HepG2 (cell line): ENCODE measurements at regions not wholly inside any gene's neighbourhood (a gene's known extent, or its start where the extent isn't known, plus 50 kb on each side); places are given as distances from the start of the nearest gene placed in this dataset.

Experiments used
- ATAC-seq: fragments of 200-7000 bp; cut with Tn5 transposase; 3 replicates; pipeline ENCODE4 v1.9.1; 2020; ENCODE audit warnings: mild to moderate bottlenecking, moderate library complexity
- BruUV-seq: library from RNA; stranded (reverse); fragments of 400-500 nt; replicated peaks from 2 replicates; lab custom pipeline; 2021; lab: Mats Ljungman, UMichigan
- CTCF ChIA-PET: fragments of 300-600 bp; formaldehyde crosslinking; extraction: SDS; loops from one replicate; lab custom pipeline; 2021; ENCODE audit warnings: low total read pairs, inconsistent platforms, low intra/inter-chr PET ratio; lab: Yijun Ruan, JAX
- POLR2A ChIA-PET: fragments of 350-600 bp; sonication (Branson Sonifier 250); formaldehyde crosslinking; loops from one replicate; lab custom pipeline; 2020; ENCODE audit warnings: antibody characterized with exemption, inconsistent platforms; lab: Yijun Ruan, JAX
- DNase-seq: peaks from one replicate; pipeline ENCODE4 v3.0.0-alpha.2; 2015; ENCODE audit warnings: low spot score
- FAIRE-seq: peaks from 3 replicates; lab custom pipeline; 2011; peaks lifted over from hg19 to GRCh38; lab: Jason Lieb, UNC
- H2AFZ ChIP-seq: one replicate; pipeline ENCODE4 v1.6.1; 2011; ENCODE audit warnings: low read length, inconsistent platforms
- H3K27ac ChIP-seq: fragments of 300-600 bp; 3 replicates; pipeline ENCODE4 v1.8.0; 2011; ENCODE audit warnings: mixed run types, mild to moderate bottlenecking, mixed read lengths, low read length, inconsistent platforms; ENCODE audit not compliant: insufficient read depth; ENCODE audit errors: extremely low read length
- H3K27me3 ChIP-seq, 2 experiments: fragments of 200-600 bp in 1 of 2; 2 replicates in 1 of 2; 3 replicates in 1 of 2; pipeline versions ENCODE4 v1.6.0 to v1.8.0; 2011; ENCODE audit warnings: low read length in 2 of 2, mild to moderate bottlenecking in 2 of 2, moderate library complexity in 2 of 2, inconsistent platforms in 1 of 2; ENCODE audit not compliant: insufficient read depth in 2 of 2, control insufficient read depth in 1 of 2
- H3K36me3 ChIP-seq, 2 experiments: fragments of 200-600 bp in 1 of 2; replicated peaks in 1 of 2; 2 replicates in 1 of 2; 3 replicates in 1 of 2; pipeline versions ENCODE4 v1.5.1 to v1.8.0; 2011; ENCODE audit warnings: low read length in 2 of 2, inconsistent platforms in 1 of 2; ENCODE audit not compliant: insufficient read depth in 2 of 2, control insufficient read depth in 1 of 2
- H3K4me1 ChIP-seq: 2 replicates; pipeline ENCODE4 v1.5.1; 2012; ENCODE audit warnings: low read length, inconsistent platforms; ENCODE audit not compliant: insufficient read depth
- H3K4me2 ChIP-seq: 2 replicates; pipeline ENCODE4 v1.6.0; 2011; ENCODE audit warnings: low read depth, low read length, inconsistent platforms
- H3K4me3 ChIP-seq, 3 experiments: fragments of 200-600 bp in 1 of 3; sonication (generic), shearing (Covaris generic) in 1 of 3; replicated peaks in 1 of 3; 2 replicates each; pipeline ENCODE4 v1.5.1; 2011 to 2016; ENCODE audit warnings: low read length in 3 of 3, inconsistent platforms in 2 of 3, low read depth in 2 of 3, mild to moderate bottlenecking in 2 of 3, control low read depth in 1 of 3, mixed read lengths in 1 of 3; ENCODE audit not compliant: insufficient read depth in 1 of 3
- H3K79me2 ChIP-seq: one replicate; pipeline ENCODE4 v1.6.1; 2011; ENCODE audit warnings: low read length, inconsistent platforms; ENCODE audit not compliant: insufficient read depth
- H3K9ac ChIP-seq: 2 replicates; pipeline ENCODE4 v1.6.0; 2011; ENCODE audit warnings: mild to moderate bottlenecking, low read depth, low read length, inconsistent platforms; ENCODE audit not compliant: insufficient read depth
- H3K9me3 ChIP-seq: 2 replicates; pipeline ENCODE4 v1.5.1; 2012; ENCODE audit warnings: mild to moderate bottlenecking, low read length
- H4K20me1 ChIP-seq: 2 replicates; pipeline ENCODE4 v1.6.0; 2011; ENCODE audit warnings: inconsistent platforms, mild to moderate bottlenecking, low read length, moderate library complexity; ENCODE audit not compliant: insufficient read depth
- HNRNPL ChIP-seq: fragments of 200-400 bp; formaldehyde crosslinking; IDR thresholded peaks from 2 replicates; pipeline ENCODE4 v1.6.1; 2017; ENCODE audit warnings: mild to moderate bottlenecking, low read depth, low read length
- ONECUT2 ChIP-seq: sonication (generic); formaldehyde crosslinking; IDR thresholded peaks from 2 replicates; pipeline ENCODE4 v1.4.0; 2020; ENCODE audit warnings: missing genetic modification reagents
- RFX1 ChIP-seq: fragments of 450-650 bp; IDR thresholded peaks from 2 replicates; pipeline ENCODE4 v1.6.1; 2017
- SCMH1 ChIP-seq: sonication (generic); formaldehyde crosslinking; IDR thresholded peaks from 2 replicates; pipeline ENCODE4 v1.9.0; 2021; ENCODE audit warnings: missing genetic modification reagents, mild to moderate bottlenecking, borderline replicate concordance
- SP5 ChIP-seq: IDR thresholded peaks from 2 replicates; pipeline ENCODE4 v1.6.1; 2016; ENCODE audit warnings: low read depth, borderline replicate concordance
- TEAD3 ChIP-seq: optimal IDR thresholded peaks from 2 replicates; pipeline ENCODE3; 2016; ENCODE audit warnings: borderline replicate concordance
- ZNF720 ChIP-seq: sonication (generic); formaldehyde crosslinking; IDR thresholded peaks from 2 replicates; pipeline ENCODE4 v1.4.0; 2020; ENCODE audit warnings: missing genetic modification reagents
- ZNF775 ChIP-seq: sonication (generic); formaldehyde crosslinking; IDR thresholded peaks from 2 replicates; pipeline ENCODE4 v1.4.0; 2020; ENCODE audit warnings: missing genetic modification reagents, mild to moderate bottlenecking, moderate library complexity, borderline replicate concordance
- ZSCAN29 ChIP-seq: sonication (generic); formaldehyde crosslinking; conservative IDR thresholded peaks from 2 replicates; pipeline ENCODE4 v1.4.0; 2020; ENCODE audit warnings: mild to moderate bottlenecking, missing genetic modification reagents
- WGBS: methylation state at CpG from one replicate; pipeline ENCODE4 v1.1.6; 2017; ENCODE audit warnings: low lambda C conversion rate; 5-methylcytosine and 5-hydroxymethylcytosine counted together
- in situ Hi-C: cut with HindIII; loops from 2 replicates; pipeline ENCODE4 v1.10.0; 2017; ENCODE audit warnings: low pct_unique_long_range_greater_than_20kb; ENCODE audit not compliant: extremely low pct_ligation_motif_present
- intact Hi-C: fragments of 100-400 bp; cut with micrococcal nuclease; formaldehyde crosslinking; loops from one replicate; pipeline ENCODE4 v1.10.0; 2022; ENCODE audit not compliant: unreplicated experiment
- TF ChIP-seq, protein P1 (sequence below): conservative IDR thresholded peaks from 2 replicates; pipeline ENCODE4 v1.6.1; 2018; ENCODE audit warnings: missing genetic modification reagents

DNA sequence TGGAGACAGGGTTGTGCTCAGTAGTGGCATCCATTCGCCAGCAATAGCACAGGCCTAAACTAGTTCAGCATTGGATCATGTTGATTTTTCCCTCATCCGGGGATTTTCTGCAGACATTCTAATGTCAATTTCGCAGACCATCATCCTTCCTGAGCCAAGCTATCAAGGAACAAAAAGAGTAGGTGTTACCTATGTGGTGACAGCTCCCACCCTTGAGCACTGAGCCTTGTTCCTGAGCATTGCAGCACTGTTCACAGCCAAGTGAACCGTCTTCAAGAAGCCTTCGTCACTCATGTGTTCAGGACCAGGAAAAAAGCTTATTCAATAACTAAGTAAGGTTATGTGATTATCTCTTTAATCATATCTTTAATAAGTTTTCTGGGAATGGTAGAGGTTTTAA, 576.2 kb downstream of the UQCRFS1 start:
- DNase-seq (no peak), FAIRE-seq (no peak), ATAC-seq (no peak)
- Histone ChIP-seq H3K9ac (no peak overlapping the region), H2AFZ (no peak overlapping the region), H3K4me2 (no peak overlapping the region), H3K79me2 (no peaks in the 10 kb centered on the region), H3K4me1 (no peaks in the 10 kb centered on the region), H3K27ac (no peak overlapping the region), H3K9me3 (peaks cover 95% of the 10 kb centered on the region), H3K36me3 (no peaks in the 10 kb centered on the region), H3K27me3 (no peaks in the 10 kb centered on the region), H3K4me3 (no peak overlapping the region), H4K20me1 (no peaks in the 10 kb centered on the region)
- ChIA-PET CTCF (no interaction called here), POLR2A (no interaction called here)
- in situ Hi-C loops, result no loop called here
- WGBS, result 0% methylated on average over 5 of the region's 5 CpGs
- TF ChIP-seq SCMH1, result no peak
- no peak for TF ChIP-seq ZNF775
- TF ChIP-seq ONECUT2 (CRISPR knock-in tag), result no peak
- TF ChIP-seq, protein P1, sequence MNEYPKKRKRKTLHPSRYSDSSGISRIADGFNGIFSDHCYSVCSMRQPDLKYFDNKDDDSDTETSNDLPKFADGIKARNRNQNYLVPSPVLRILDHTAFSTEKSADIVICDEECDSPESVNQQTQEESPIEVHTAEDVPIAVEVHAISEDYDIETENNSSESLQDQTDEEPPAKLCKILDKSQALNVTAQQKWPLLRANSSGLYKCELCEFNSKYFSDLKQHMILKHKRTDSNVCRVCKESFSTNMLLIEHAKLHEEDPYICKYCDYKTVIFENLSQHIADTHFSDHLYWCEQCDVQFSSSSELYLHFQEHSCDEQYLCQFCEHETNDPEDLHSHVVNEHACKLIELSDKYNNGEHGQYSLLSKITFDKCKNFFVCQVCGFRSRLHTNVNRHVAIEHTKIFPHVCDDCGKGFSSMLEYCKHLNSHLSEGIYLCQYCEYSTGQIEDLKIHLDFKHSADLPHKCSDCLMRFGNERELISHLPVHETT (CRISPR knock-in tag), result no peak
- no peak for TF ChIP-seq SP5 (CRISPR knock-in tag)
- TF ChIP-seq ZNF720, result no peak
- TF ChIP-seq ZSCAN29 (CRISPR knock-in tag), result no peak
- no peak for TF ChIP-seq TEAD3
- intact Hi-C loops, result no loop called here
- no TSS peak for BruUV-seq

DNA sequence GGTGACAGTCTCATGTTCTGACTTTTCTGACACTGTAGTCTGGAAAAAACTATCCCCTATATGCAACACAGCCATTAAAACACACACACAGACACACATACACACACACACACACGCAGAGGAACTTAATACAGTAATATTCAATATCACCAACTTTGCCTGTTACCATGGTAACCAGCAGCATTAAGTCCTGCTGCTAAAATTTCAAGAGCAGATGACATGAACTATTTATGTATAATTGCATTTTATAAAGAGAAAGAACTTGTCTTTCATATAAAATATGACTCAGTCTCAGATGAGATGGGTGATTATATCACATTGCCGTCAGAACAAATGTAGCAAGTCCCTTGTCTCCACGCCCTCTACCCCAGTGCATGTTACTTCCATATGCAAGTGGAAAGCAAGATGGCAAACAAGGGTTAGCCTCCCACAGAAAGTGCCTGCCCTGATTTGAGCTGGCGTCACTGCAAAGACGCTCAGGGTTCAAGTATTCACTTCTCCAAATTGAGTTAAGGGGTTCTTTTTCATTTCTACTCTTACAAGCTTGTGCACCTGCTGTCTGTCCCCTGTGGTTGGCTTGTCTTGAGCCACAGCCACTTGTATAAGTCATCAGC, 576.8 kb downstream of the UQCRFS1 start:
- 3% methylated on average over 5 of the region's 5 CpGs for WGBS
- Histone ChIP-seq H4K20me1 (no peaks in the 10 kb centered on the region), H3K79me2 (no peaks in the 10 kb centered on the region), H2AFZ (no peak overlapping the region), H3K4me2 (no peak overlapping the region), H3K36me3 (no peaks in the 10 kb centered on the region), H3K27me3 (no peaks in the 10 kb centered on the region), H3K4me3 (no peak overlapping the region), H3K9me3 (peaks cover 92% of the 10 kb centered on the region), H3K9ac (no peak overlapping the region), H3K27ac (no peak overlapping the region), H3K4me1 (no peaks in the 10 kb centered on the region)
- ChIA-PET POLR2A (no interaction called here), CTCF (no interaction called here)
- no peak for DNase-seq
- intact Hi-C loops (no loop called here), in situ Hi-C loops (no loop called here)
- FAIRE-seq, result no peak
- no peak for ATAC-seq
- no TSS peak for BruUV-seq
- no peak for TF ChIP-seq HNRNPL
- peak; percentile 33; the same call in 1 of the 2 replicates for TF ChIP-seq RFX1
